Liver (tissue), 8 donors: ENCODE measurements at regions not wholly inside any gene's neighbourhood (a gene's known extent, or its start where the extent isn't known, plus 50 kb on each side); places are given as distances from the start of the nearest gene placed in this dataset.
"Not testable (repeated sequence)": the region's sequence is repeated elsewhere in the genome, so short reads cannot be mapped to it uniquely, and the experiment has no call there.

ENCODE experiments used
- DNase-seq: peaks from one replicate; pipeline ENCODE4 v3.0.0-alpha.2; 2017; ENCODE audit warnings: low spot score
- H3K27ac ChIP-seq, 2 donors: one replicate each; pipeline ENCODE4 v1.7.0; 2013; ENCODE audit warnings: inconsistent platforms in 2 of 2, low read length in 2 of 2, control low read depth in 1 of 2, low read depth in 1 of 2, mild to moderate bottlenecking in 1 of 2
- H3K27me3 ChIP-seq, 4 donors: one replicate each; pipeline versions ENCODE4 v1.6.1 to v1.7.0; 2013; ENCODE audit warnings: low read length in 3 of 4, inconsistent platforms in 1 of 4, mild to moderate bottlenecking in 1 of 4, moderate library complexity in 1 of 4; ENCODE audit not compliant: control insufficient read depth in 4 of 4, insufficient read depth in 4 of 4
- H3K36me3 ChIP-seq, 4 donors: one replicate each; pipeline versions ENCODE4 v1.6.1 to v1.7.0; 2013; ENCODE audit warnings: low read length in 3 of 4, mild to moderate bottlenecking in 3 of 4, low read depth in 1 of 4, moderate library complexity in 1 of 4; ENCODE audit not compliant: control insufficient read depth in 4 of 4, insufficient read depth in 3 of 4
- H3K4me1 ChIP-seq, 4 donors: one replicate each; pipeline versions ENCODE4 v1.6.1 to v1.7.0; 2013; ENCODE audit warnings: low read length in 3 of 4, mild to moderate bottlenecking in 3 of 4, moderate library complexity in 1 of 4; ENCODE audit not compliant: control insufficient read depth in 4 of 4, insufficient read depth in 4 of 4
- H3K4me3 ChIP-seq, 3 donors: one replicate each; pipeline versions ENCODE4 v1.6.1 to v1.7.0; 2013; ENCODE audit warnings: low read length in 3 of 3, control low read depth in 1 of 3, low read depth in 1 of 3, mild to moderate bottlenecking in 1 of 3
- H3K9ac ChIP-seq, 2 donors: one replicate each; pipeline ENCODE4 v1.7.0; 2013; ENCODE audit warnings: low read length in 2 of 2, mild to moderate bottlenecking in 2 of 2, moderate library complexity in 2 of 2, control low read depth in 1 of 2, low read depth in 1 of 2
- H3K9me3 ChIP-seq, 4 donors: one replicate each; pipeline versions ENCODE4 v1.6.1 to v1.7.0; 2013; ENCODE audit warnings: low read length in 3 of 4; ENCODE audit not compliant: control insufficient read depth in 4 of 4
- ATF3 ChIP-seq: IDR thresholded peaks from 2 replicates; pipeline ENCODE4 v1.6.1; 2016; ENCODE audit warnings: antibody characterized with exemption
- CTCF ChIP-seq: fragments of 150-350 bp; IDR thresholded peaks from 2 replicates; pipeline ENCODE4 v1.5.1; 2017; ENCODE audit warnings: improper control_type of control experiment, low read depth, low read length; ENCODE audit not compliant: missing input control
- EGR1 ChIP-seq, 2 donors: IDR thresholded peaks; 2 replicates each; pipeline ENCODE4 v1.6.1; 2016 to 2018; ENCODE audit warnings: antibody characterized with exemption in 2 of 2, low read depth in 2 of 2
- FOXA1 ChIP-seq: IDR thresholded peaks from 2 replicates; pipeline ENCODE4 v1.6.1; 2016; ENCODE audit warnings: antibody characterized with exemption
- HNF4A ChIP-seq, 2 donors: conservative IDR thresholded peaks; 2 replicates each; pipeline ENCODE4 v1.6.1; 2016; ENCODE audit warnings: antibody characterized with exemption in 2 of 2, mild to moderate bottlenecking in 2 of 2
- JUND ChIP-seq, 2 donors: IDR thresholded peaks; 2 replicates each; pipeline ENCODE4 v1.6.1; 2016; ENCODE audit warnings: antibody characterized with exemption in 2 of 2
- RAD21 ChIP-seq, 2 donors: IDR thresholded peaks; 2 replicates each; pipeline ENCODE4 v1.6.1; 2016; ENCODE audit warnings: antibody characterized with exemption in 2 of 2, mild to moderate bottlenecking in 2 of 2
- ZBTB33 ChIP-seq: IDR thresholded peaks from 2 replicates; pipeline ENCODE4 v1.6.1; 2016; ENCODE audit warnings: antibody characterized with exemption
- WGBS: extraction: QIAGEN DNeasy Blood & Tissue Kit; methylation state at CpG from one replicate; pipeline ENCODE4 v1.1.7; 2013; 5-methylcytosine and 5-hydroxymethylcytosine counted together
- donor health status: healthy.
- donor health status: healthy.
- donor health status: healthy.
- donor health status: healthy.
- donor health status: healthy.

- Histone ChIP-seq H3K4me1 (no peaks in the 10 kb centered on the region), H3K27me3 (no peaks in the 10 kb centered on the region), H3K4me3 (no peak overlapping the region), H3K36me3 (no peaks in the 10 kb centered on the region), H3K9ac (no peak overlapping the region), H3K9me3 (no peaks in the 10 kb centered on the region), H3K27ac (no peak overlapping the region)
- WGBS, result 69% methylated on average over 9 of the region's 9 CpGs
- no peak for DNase-seq
- no peak for TF ChIP-seq ZBTB33
- no peak for TF ChIP-seq RAD21 (IDR thresholded peaks at IDR 0.05)
- no peak for TF ChIP-seq JUND (IDR thresholded peaks at IDR 0.05)
- TF ChIP-seq HNF4A (conservative IDR thresholded peaks at IDR 0.05), result no peak
- no peak for TF ChIP-seq ATF3
- no peak for TF ChIP-seq FOXA1
Measured at GRCh38 chr19:20276011-20276731, 109.2 kb downstream of the ZNF486 start.

GRCh38 chr19:20273951-20274570 is 107.0 kb downstream of the ZNF486 start:
- DNase-seq, result no peak
- WGBS, result 67% methylated on average over 4 of the region's 4 CpGs
- Histone ChIP-seq H3K27ac (no peak overlapping the region), H3K4me3 (no peak overlapping the region), H3K9me3 (no peaks in the 10 kb centered on the region), H3K9ac (no peak overlapping the region), H3K36me3 (no peaks in the 10 kb centered on the region), H3K4me1 (no peaks in the 10 kb centered on the region), H3K27me3 (no peaks in the 10 kb centered on the region)
- TF ChIP-seq RAD21 (IDR thresholded peaks at IDR 0.05) (no peak), JUND (IDR thresholded peaks at IDR 0.05) (no peak), HNF4A (conservative IDR thresholded peaks at IDR 0.05) (no peak), EGR1 (IDR thresholded peaks at IDR 0.05; ENCODE audit: low read depth in 2 of 2) (no peak)

- Histone ChIP-seq H3K9ac (no peak overlapping the region), H3K4me3 (no peak overlapping the region), H3K36me3 (no peaks in the 10 kb centered on the region), H3K27ac (no peak overlapping the region), H3K27me3 (no peaks in the 10 kb centered on the region), H3K9me3 (no peaks in the 10 kb centered on the region), H3K4me1 (no peaks in the 10 kb centered on the region)
- 60% methylated on average over 3 of the region's 3 CpGs for WGBS
- no peak for TF ChIP-seq CTCF
- TF ChIP-seq EGR1 (IDR thresholded peaks at IDR 0.05; ENCODE audit: low read depth in 2 of 2), result no peak
- TF ChIP-seq HNF4A (conservative IDR thresholded peaks at IDR 0.05), result no peak
- no peak for DNase-seq
Measured at GRCh38 chr19:20273376-20273775, 106.4 kb downstream of the ZNF486 start.

GRCh38 chr19:20272627-20273010 is 105.6 kb downstream of the ZNF486 start:
- not testable (repeated sequence) for DNase-seq, H3K4me1 ChIP-seq, H3K27me3 ChIP-seq, H3K27ac ChIP-seq, H3K36me3 ChIP-seq, H3K9ac ChIP-seq, H3K4me3 ChIP-seq, H3K9me3 ChIP-seq
- WGBS, result 88% methylated on average over 8 of the region's 8 CpGs

GRCh38 chr19:20271927-20272626 is 105.1 kb downstream of the ZNF486 start:
- H3K4me3 ChIP-seq, result not testable (repeated sequence)

More at GRCh38 chr19:20271927-20272626, 105.1 kb downstream of the ZNF486 start:
- not testable (repeated sequence) for H3K27me3 ChIP-seq, H3K36me3 ChIP-seq, H3K9me3 ChIP-seq, H3K27ac ChIP-seq, H3K9ac ChIP-seq, H3K4me1 ChIP-seq, DNase-seq
- WGBS, result 81% methylated on average over 7 of the region's 7 CpGs
